SK-N-SH (cell line): ENCODE measurements at regions not wholly inside any gene's neighbourhood (a gene's known extent, or its start where the extent isn't known, plus 50 kb on each side); places are given as distances from the start of the nearest gene placed in this dataset.
A peak's percentile ranks its signal among the peaks of the same experiment; 100 is the strongest.

Experiments
- CTCF ChIA-PET: fragments of 300-600, 350-600 bp; formaldehyde crosslinking; extraction: SDS; loops from one replicate; lab custom pipeline; 2021; lab: Yijun Ruan, JAX
- POLR2A ChIA-PET: fragments of 350-600 bp; sonication (Branson Sonifier 250); formaldehyde crosslinking; extraction: SDS; loops from one replicate; lab custom pipeline; 2020; ENCODE audit warnings: antibody characterized with exemption, inconsistent platforms; lab: Yijun Ruan, JAX
- DNase-seq: peaks from one replicate; pipeline ENCODE4 v3.0.0; 2012
- H2AFZ ChIP-seq: fragments of 200-600 bp; sonication (generic); 2 replicates; pipeline ENCODE4 v1.8.1; 2016; ENCODE audit warnings: antibody characterized with exemption, mild to moderate bottlenecking, low read depth
- H3F3A ChIP-seq: fragments of 200-600 bp; sonication (generic); replicated peaks from 2 replicates; pipeline ENCODE3; 2016; ENCODE audit warnings: antibody characterized with exemption, mild to moderate bottlenecking; ENCODE audit not compliant: insufficient read depth
- H3K27ac ChIP-seq, 2 experiments: fragments of 200-500 bp in 1 of 2; fragments of 200-600 bp in 1 of 2; sonication (Bioruptor generic) in 1 of 2; sonication (generic), shearing (Covaris generic) in 1 of 2; 2 replicates each; pipeline versions ENCODE4 v1.5.1 to v1.6.1; 2014 to 2016; ENCODE audit warnings: low read depth in 2 of 2, inconsistent platforms in 1 of 2, low read length in 1 of 2, mild to moderate bottlenecking in 1 of 2, mixed read lengths in 1 of 2
- H3K27me3 ChIP-seq: fragments of 200-600 bp; sonication (generic), shearing (Covaris generic); 2 replicates; pipeline ENCODE4 v1.6.1; 2016; ENCODE audit warnings: mixed run types; ENCODE audit not compliant: insufficient read depth
- H3K36me3 ChIP-seq, 2 experiments: fragments of 200-500 bp in 1 of 2; fragments of 200-600 bp in 1 of 2; sonication (Bioruptor generic) in 1 of 2; sonication (generic) in 1 of 2; replicated peaks in 1 of 2; 2 replicates each; pipeline versions ENCODE3 to v1.5.1; 2014 to 2016; ENCODE audit warnings: low read length in 1 of 2, mild to moderate bottlenecking in 1 of 2; ENCODE audit not compliant: insufficient read depth in 2 of 2, control insufficient read depth in 1 of 2
- H3K4me1 ChIP-seq, 2 experiments: fragments of 200-500 bp in 1 of 2; fragments of 200-600 bp in 1 of 2; sonication (Bioruptor generic) in 1 of 2; sonication (generic), shearing (Covaris generic) in 1 of 2; 2 replicates each; pipeline versions ENCODE4 v1.5.1 to v1.6.1; 2014 to 2016; ENCODE audit warnings: low read depth in 1 of 2, low read length in 1 of 2, mixed run types in 1 of 2; ENCODE audit not compliant: insufficient read depth in 2 of 2, control insufficient read depth in 1 of 2
- H3K4me2 ChIP-seq: fragments of 200-600 bp; sonication (generic), shearing (Covaris generic); 2 replicates; pipeline ENCODE4 v1.6.1; 2017; ENCODE audit warnings: mixed run types
- H3K4me3 ChIP-seq, 2 experiments: fragments of 200-500 bp in 1 of 2; fragments of 200-600 bp in 1 of 2; sonication (Bioruptor generic) in 1 of 2; sonication (generic), shearing (Covaris generic) in 1 of 2; 2 replicates each; pipeline versions ENCODE4 v1.5.1 to v1.8.1; 2014 to 2016; ENCODE audit warnings: low read depth in 2 of 2, inconsistent platforms in 1 of 2, low read length in 1 of 2, mild to moderate bottlenecking in 1 of 2, mixed read lengths in 1 of 2, moderate library complexity in 1 of 2
- H3K79me2 ChIP-seq: fragments of 200-600 bp; sonication (generic); 2 replicates; pipeline ENCODE4 v1.8.1; 2017; ENCODE audit warnings: mild to moderate bottlenecking; ENCODE audit not compliant: insufficient read depth
- H3K9ac ChIP-seq: fragments of 200-600 bp; sonication (generic); 2 replicates; pipeline ENCODE4 v1.6.1; 2017; ENCODE audit warnings: mixed run types
- H3K9me2 ChIP-seq: fragments of 200-600 bp; sonication (generic); 2 replicates; pipeline ENCODE4 v1.6.1; 2017; ENCODE audit warnings: mixed run types
- H3K9me3 ChIP-seq: fragments of 200-600 bp; sonication (generic); 2 replicates; pipeline ENCODE4 v1.6.1; 2017; ENCODE audit warnings: mixed run types, mild to moderate bottlenecking, moderate library complexity
- H4K20me1 ChIP-seq: fragments of 200-600 bp; sonication (generic); 2 replicates; pipeline ENCODE4 v1.6.1; 2017; ENCODE audit warnings: mild to moderate bottlenecking, mixed run types; ENCODE audit not compliant: insufficient read depth
- CHD2 ChIP-seq: fragments of 150-350 bp; IDR thresholded peaks from 2 replicates; pipeline ENCODE4 v1.6.1; 2018; ENCODE audit warnings: low read length; ENCODE audit not compliant: partially characterized antibody
- CTCF ChIP-seq: fragments of 200-600 bp; sonication (generic); IDR thresholded peaks from 2 replicates; pipeline ENCODE4 v1.6.1; 2017; ENCODE audit warnings: antibody characterized with exemption, mild to moderate bottlenecking, moderate library complexity
- EP300 ChIP-seq, 2 experiments: IDR thresholded peaks; 2 replicates each; pipeline versions ENCODE4 v1.4.0 to v1.6.1; 2012; ENCODE audit warnings: borderline replicate concordance in 1 of 2, low read depth in 1 of 2, low read length in 1 of 2
- FOSL2 ChIP-seq: IDR thresholded peaks from 2 replicates; pipeline ENCODE4 v1.4.0; 2012; ENCODE audit warnings: low read depth, mild to moderate bottlenecking, moderate library complexity, borderline replicate concordance
- FOXJ3 ChIP-seq: sonication (generic); formaldehyde crosslinking; IDR thresholded peaks from 2 replicates; pipeline ENCODE4 v1.5.1; 2020; ENCODE audit warnings: mild to moderate bottlenecking, missing genetic modification reagents
- GABPA ChIP-seq: IDR thresholded peaks from 2 replicates; pipeline ENCODE4 v1.4.0; 2012; ENCODE audit warnings: low read depth, mild to moderate bottlenecking
- IRF3 ChIP-seq: fragments of 150-350 bp; IDR thresholded peaks from 2 replicates; pipeline ENCODE4 v1.6.1; 2016; ENCODE audit warnings: mild to moderate bottlenecking, low read depth, low read length
- JUND ChIP-seq: IDR thresholded peaks from 2 replicates; pipeline ENCODE4 v1.4.0; 2012
- MAX ChIP-seq: IDR thresholded peaks from 2 replicates; pipeline ENCODE4 v1.4.0; 2012; ENCODE audit warnings: low read depth
- MEF2A ChIP-seq: IDR thresholded peaks from 2 replicates; pipeline ENCODE4 v1.4.0; 2012; ENCODE audit warnings: low read depth, borderline replicate concordance
- NFIC ChIP-seq: IDR thresholded peaks from 2 replicates; pipeline ENCODE4 v1.4.0; 2012; ENCODE audit warnings: borderline replicate concordance
- PBX3 ChIP-seq: IDR thresholded peaks from 2 replicates; pipeline ENCODE4; 2012
- REST ChIP-seq: IDR thresholded peaks from 2 replicates; pipeline ENCODE4 v1.6.1; 2012; ENCODE audit warnings: mild to moderate bottlenecking, low read depth, low read length, moderate library complexity
- RXRA ChIP-seq: IDR thresholded peaks from 2 replicates; pipeline ENCODE4 v1.4.0; 2012; ENCODE audit warnings: low read depth, mild to moderate bottlenecking, borderline replicate concordance
- SMC3 ChIP-seq: IDR thresholded peaks from 2 replicates; pipeline ENCODE4 v1.6.1; 2012; ENCODE audit warnings: low read depth, low read length, improper control_type of control experiment
- TAF1 ChIP-seq: IDR thresholded peaks from 2 replicates; pipeline ENCODE4 v1.6.1; 2012; ENCODE audit warnings: low read depth, mild to moderate bottlenecking, low read length, moderate library complexity, borderline replicate concordance
- TCF12 ChIP-seq: IDR thresholded peaks from 2 replicates; pipeline ENCODE4 v1.4.0; 2012
- TEAD4 ChIP-seq: IDR thresholded peaks from 2 replicates; pipeline ENCODE4 v1.4.0; 2012; ENCODE audit warnings: mild to moderate bottlenecking, borderline replicate concordance; ENCODE audit not compliant: insufficient read depth
- YY1 ChIP-seq: IDR thresholded peaks from 2 replicates; pipeline ENCODE4 v1.4.0; 2012; ENCODE audit warnings: low read depth, mild to moderate bottlenecking
- ZBTB33 ChIP-seq: IDR thresholded peaks from 2 replicates; pipeline ENCODE4 v1.4.0; 2012; ENCODE audit warnings: low read depth, borderline replicate concordance
- WGBS: methylation state at CpG from one replicate; pipeline ENCODE4 v1.1.6; 2017; ENCODE audit warnings: low lambda C conversion rate; 5-methylcytosine and 5-hydroxymethylcytosine counted together

- no peaks in the 10 kb centered on the region for H3K27me3 ChIP-seq
- H3K4me2 ChIP-seq, result peak overlapping the region; percentile 76
- H3K79me2 ChIP-seq, result no peaks in the 10 kb centered on the region; the same call in 1 of the 2 replicates
- peaks cover 34% of the 10 kb centered on the region for H3F3A ChIP-seq
- CTCF ChIA-PET, result interaction anchor here (1.5 to 10.1 kb wide), 2 partner anchors 18 to 279 kb away, joined by 4 to 82 read pairs; partner anchors contain the start of gene CENPB
- no peak overlapping the region for H3K4me3 ChIP-seq
- POLR2A ChIA-PET, result no interaction called here
- TF ChIP-seq MEF2A (no peak), IRF3 (no peak), JUND (0 out of 2 replicates have a peak, but pooled peaks have one; percentile 29), TAF1 (no peak), CHD2 (no peak), SMC3 (no peak), CTCF (no peak), FOXJ3 (CRISPR knock-in tag) (no peak), GABPA (no peak), EP300 (IDR thresholded peaks at IDR 0.05; ENCODE audit: borderline replicate concordance in 1 of 2, low read depth in 1 of 2, low read length in 1 of 2) (peak in 1 of 2 experiments; percentile 56; a peak in 1 of 4 replicates), RXRA (peak; percentile 62; the same call in 1 of the 2 replicates), NFIC (peak; percentile 80), REST (no peak), PBX3 (peak; percentile 74), YY1 (no peak), TCF12 (peak; percentile 56), MAX (peak; percentile 26; the same call in 1 of the 2 replicates), FOSL2 (peak; percentile 31; the same call in 1 of the 2 replicates), ZBTB33 (no peak), TEAD4 (0 out of 2 replicates have a peak, but pooled peaks have one; percentile 21)
- TF ChIP-seq, all 33 proteins: peak for 9
- no peak for DNase-seq
- peak overlapping the region; percentile 85 to 94 for H3K27ac ChIP-seq
- no peaks in the 10 kb centered on the region for H3K9me2 ChIP-seq
- H3K4me1 ChIP-seq, result peaks cover 19 to 43% of the 10 kb centered on the region in 2 experiments
- 36% methylated on average over 2 of the region's 2 CpGs for WGBS
- peak overlapping the region; percentile 62; the same call in 1 of the 2 replicates for H3K9ac ChIP-seq
- peak overlapping the region; percentile 66; the same call in 1 of the 2 replicates for H2AFZ ChIP-seq
- H3K36me3 ChIP-seq, result no peaks in the 10 kb centered on the region
- H3K9me3 ChIP-seq, result no peaks in the 10 kb centered on the region
- no peaks in the 10 kb centered on the region for H4K20me1 ChIP-seq
Measured at GRCh38 chr20:4065391-4065844, 50.1 kb upstream of the RNF24 start.
